NT2/D1 (cell line): ENCODE measurements at regions not wholly inside any gene's neighbourhood (a gene's known extent, or its start where the extent isn't known, plus 50 kb on each side); places are given as distances from the start of the nearest gene placed in this dataset.
A peak's percentile ranks its signal among the peaks of the same experiment; 100 is the strongest.

Experiments used
- DNase-seq: peaks from one replicate; pipeline ENCODE4 v3.0.0-alpha.2; 2011; ENCODE audit warnings: low read depth, low spot score
- H3K27me3 ChIP-seq: 2 replicates; pipeline ENCODE4 v1.6.0; 2011; ENCODE audit warnings: mild to moderate bottlenecking; ENCODE audit not compliant: insufficient read length, insufficient read depth
- H3K36me3 ChIP-seq: 2 replicates; pipeline ENCODE4 v1.6.1; 2011; ENCODE audit warnings: mild to moderate bottlenecking, low read length, mixed read lengths; ENCODE audit not compliant: insufficient read depth, insufficient read length
- H3K4me1 ChIP-seq: 2 replicates; pipeline ENCODE4 v1.5.1; 2011; ENCODE audit not compliant: insufficient read depth, insufficient read length
- H3K4me3 ChIP-seq: 2 replicates; pipeline ENCODE4 v1.5.1; 2011; ENCODE audit warnings: low read depth; ENCODE audit not compliant: insufficient read length
- H3K9ac ChIP-seq: 2 replicates; pipeline ENCODE4 v1.6.0; 2011; ENCODE audit warnings: low read depth; ENCODE audit not compliant: insufficient read length
- H3K9me3 ChIP-seq: 2 replicates; pipeline ENCODE4 v1.5.1; 2011; ENCODE audit warnings: mild to moderate bottlenecking, low read length; ENCODE audit not compliant: insufficient read depth
- SUZ12 ChIP-seq: IDR thresholded peaks from 2 replicates; pipeline ENCODE4 v1.6.1; 2011; ENCODE audit not compliant: insufficient read length, insufficient read depth; ENCODE audit errors: extremely low read depth
- YY1 ChIP-seq: IDR thresholded peaks from 2 replicates; pipeline ENCODE4 v1.6.1; 2011; ENCODE audit not compliant: insufficient read length, insufficient read depth
- ZNF274 ChIP-seq: IDR thresholded peaks from 2 replicates; pipeline ENCODE4 v1.6.1; 2011; ENCODE audit warnings: mild to moderate bottlenecking, low read depth, low read length

- TF ChIP-seq ZNF274 = no peak
- TF ChIP-seq SUZ12 = no peak
- DNase-seq = no peak
- no peak overlapping the region for H3K4me3 ChIP-seq
These were observed 292.8 kb downstream of the SEC14L1 start for GRCh38 chr17:77433385-77434135.

GRCh38 chr17:77434136-77435114, 293.7 kb downstream of the SEC14L1 start:
- peak overlapping the region; percentile 12 for H3K9ac ChIP-seq
- no peak for DNase-seq
- no peaks in the 10 kb centered on the region for H3K9me3 ChIP-seq
- peaks cover 29% of the 10 kb centered on the region for H3K36me3 ChIP-seq
- H3K4me3 ChIP-seq = no peak overlapping the region
- H3K27me3 ChIP-seq = no peaks in the 10 kb centered on the region
- peaks cover 72% of the 10 kb centered on the region for H3K4me1 ChIP-seq
- no peak for TF ChIP-seq YY1

More at GRCh38 chr17:77433385-77434135, 292.8 kb downstream of the SEC14L1 start:
- no peaks in the 10 kb centered on the region for H3K27me3 ChIP-seq
- H3K4me1 ChIP-seq = peaks cover 74% of the 10 kb centered on the region
- H3K9me3 ChIP-seq = no peaks in the 10 kb centered on the region
- peak overlapping the region; percentile 12 for H3K9ac ChIP-seq
- peaks cover 31% of the 10 kb centered on the region for H3K36me3 ChIP-seq

DNA sequence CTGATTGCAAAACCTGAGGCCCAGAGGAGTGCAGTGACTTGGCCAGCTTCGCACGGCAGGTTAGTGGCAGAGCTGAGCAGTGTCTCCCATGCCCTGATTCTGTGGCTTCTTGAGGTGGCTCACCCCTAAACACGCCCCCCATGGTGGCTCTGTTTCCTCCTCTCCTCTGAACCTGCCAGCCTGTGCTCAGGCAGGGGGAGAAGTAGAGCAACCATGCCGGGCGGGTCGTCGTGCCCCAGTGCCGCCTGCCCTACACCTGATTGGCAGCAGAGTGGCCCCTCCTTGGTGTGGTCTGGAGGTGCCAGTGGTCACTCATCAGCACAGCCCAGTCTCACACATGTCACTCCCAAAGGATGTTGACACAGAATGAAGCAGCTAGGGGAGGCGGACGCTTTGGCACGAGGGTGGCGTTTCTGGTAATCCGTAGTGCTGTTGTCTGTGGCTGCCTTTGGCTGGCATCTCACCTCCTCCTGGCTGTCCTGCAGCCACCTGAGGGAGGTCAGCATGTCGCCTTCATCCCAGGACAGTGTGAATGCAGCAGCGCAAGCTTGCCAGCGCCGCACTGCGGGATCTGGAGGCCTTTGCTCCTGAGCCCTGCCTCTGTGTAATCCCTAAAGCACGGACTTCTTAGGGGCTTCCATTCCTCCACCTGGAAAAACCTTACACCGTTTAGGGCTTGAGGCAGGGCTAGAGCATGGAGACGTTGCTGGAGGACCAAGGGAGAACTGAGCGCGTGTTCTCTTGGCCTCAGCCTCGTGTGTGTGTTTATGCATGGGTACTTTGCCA, 294.7 kb downstream of the SEC14L1 start:
- Histone ChIP-seq H3K27me3 (no peaks in the 10 kb centered on the region), H3K9ac (peak overlapping the region; percentile 51), H3K9me3 (no peaks in the 10 kb centered on the region), H3K4me3 (no peak overlapping the region), H3K4me1 (peaks cover 67% of the 10 kb centered on the region), H3K36me3 (peaks cover 29% of the 10 kb centered on the region)
- no peak for DNase-seq
- no peak for TF ChIP-seq YY1
- TF ChIP-seq ZNF274 = no peak

DNA sequence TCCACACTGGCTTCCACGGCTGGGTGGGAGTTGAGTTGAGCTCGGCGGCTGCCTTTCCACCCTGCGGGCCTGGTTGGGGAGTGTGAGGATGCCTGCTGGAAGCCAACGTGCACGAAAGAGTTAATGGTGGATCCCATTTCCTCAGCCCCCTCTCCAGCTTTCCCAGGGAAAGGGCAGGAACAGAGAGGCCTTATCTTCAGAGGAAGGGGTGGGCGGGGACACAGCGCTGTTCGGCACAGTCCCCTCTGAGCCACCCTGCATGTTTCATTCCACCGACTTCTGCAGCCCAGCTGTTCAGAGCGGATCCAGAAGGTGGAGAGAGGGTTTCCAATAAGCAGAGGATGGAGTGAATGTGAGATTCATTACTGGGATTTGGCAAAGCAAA, 295.3 kb downstream of the SEC14L1 start:
- peaks cover 69% of the 10 kb centered on the region for H3K4me1 ChIP-seq
- no peak for DNase-seq
- H3K9ac ChIP-seq = peak overlapping the region; percentile 51

DNA sequence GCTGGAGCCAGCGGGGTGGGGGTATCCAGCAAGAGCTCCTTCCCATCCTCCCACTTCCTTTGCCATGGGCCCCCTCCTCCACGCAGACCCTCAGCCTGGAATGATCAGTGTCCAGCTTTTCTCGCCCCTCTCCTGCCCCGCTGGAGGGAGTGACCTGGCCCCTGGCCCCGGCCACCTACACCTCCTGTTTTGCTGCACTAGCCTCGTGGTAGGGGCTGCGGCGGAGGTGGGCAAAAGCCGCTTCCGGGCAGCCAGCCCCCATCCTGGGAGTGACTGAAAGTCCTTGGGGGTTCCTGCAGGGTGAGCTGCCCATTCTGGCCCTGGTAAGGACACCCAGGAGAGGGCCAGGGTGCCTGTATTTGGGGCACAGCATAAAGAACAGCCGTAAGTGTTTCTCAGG, 295.7 kb downstream of the SEC14L1 start:
- no peaks in the 10 kb centered on the region for H3K27me3 ChIP-seq
- no peak for TF ChIP-seq YY1
- peaks cover 71% of the 10 kb centered on the region for H3K4me1 ChIP-seq
- no peaks in the 10 kb centered on the region for H3K9me3 ChIP-seq
- DNase-seq = no peak
- H3K36me3 ChIP-seq = peaks cover 29% of the 10 kb centered on the region
- no peak overlapping the region for H3K4me3 ChIP-seq
- peak overlapping the region; percentile 12 for H3K9ac ChIP-seq

More for the DNA sequence above, 295.3 kb downstream of the SEC14L1 start:
- H3K9me3 ChIP-seq = no peaks in the 10 kb centered on the region
- H3K27me3 ChIP-seq = no peaks in the 10 kb centered on the region
- H3K36me3 ChIP-seq = peaks cover 29% of the 10 kb centered on the region
- H3K4me3 ChIP-seq = no peak overlapping the region
- no peak for TF ChIP-seq YY1
- no peak for TF ChIP-seq SUZ12
- TF ChIP-seq ZNF274 = no peak

DNA sequence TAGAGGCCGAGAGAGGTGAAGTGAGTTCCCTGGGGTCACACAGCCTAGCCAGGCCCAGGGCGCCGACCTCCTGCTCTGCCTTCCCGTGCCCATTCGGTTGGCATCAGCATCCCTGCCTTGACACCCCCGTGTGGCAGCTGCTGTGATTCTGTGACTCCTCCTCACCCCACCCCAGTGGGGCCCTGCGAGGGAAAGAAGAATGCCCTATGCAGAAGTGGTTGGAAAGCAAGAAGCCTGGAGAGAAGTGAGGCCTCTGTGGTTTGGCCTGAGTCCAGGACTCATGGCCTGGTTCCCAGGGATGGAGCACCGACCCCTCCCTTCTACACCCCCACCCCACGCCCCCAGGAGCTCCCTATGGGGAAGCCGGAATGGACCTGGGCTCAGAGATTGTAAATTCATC, 296.2 kb downstream of the SEC14L1 start:
- no peaks in the 10 kb centered on the region for H3K9me3 ChIP-seq
- H3K27me3 ChIP-seq = no peaks in the 10 kb centered on the region
- peaks cover 29% of the 10 kb centered on the region for H3K36me3 ChIP-seq
- no peak for TF ChIP-seq YY1
- peaks cover 71% of the 10 kb centered on the region for H3K4me1 ChIP-seq
- H3K9ac ChIP-seq = peak overlapping the region; percentile 12
- no peak for DNase-seq
- H3K4me3 ChIP-seq = no peak overlapping the region

DNA sequence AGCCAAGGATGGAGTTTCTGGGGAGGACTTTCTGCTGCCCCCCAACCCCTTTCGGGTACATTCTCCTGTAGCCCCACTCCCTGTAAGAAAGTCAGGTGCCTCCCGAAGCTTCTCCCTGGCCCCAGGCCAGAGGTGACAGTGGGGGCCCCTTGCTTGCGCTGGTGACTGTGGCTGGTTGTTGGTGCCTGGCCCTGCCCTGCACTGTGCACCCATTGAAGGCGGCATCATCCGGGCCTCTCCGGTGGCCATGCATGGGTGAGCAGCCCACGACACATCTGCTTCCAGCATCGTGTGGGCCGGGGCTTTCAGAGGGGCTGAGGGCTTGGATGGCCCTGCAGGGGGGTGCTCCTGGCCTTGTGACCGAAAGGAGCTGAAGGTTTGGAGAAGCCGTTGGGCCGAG, 297.0 kb downstream of the SEC14L1 start:
- no peak for TF ChIP-seq YY1
- no peak for TF ChIP-seq SUZ12
- TF ChIP-seq ZNF274 = no peak
- no peak for DNase-seq
- H3K4me3 ChIP-seq = no peak overlapping the region
- peak overlapping the region; percentile 17 for H3K9ac ChIP-seq
- no peaks in the 10 kb centered on the region for H3K9me3 ChIP-seq
- peaks cover 64% of the 10 kb centered on the region for H3K4me1 ChIP-seq
- no peaks in the 10 kb centered on the region for H3K27me3 ChIP-seq
- peaks cover 29% of the 10 kb centered on the region for H3K36me3 ChIP-seq
